KMS-11 (cell line): ENCODE measurements at regions not wholly inside any gene's neighbourhood (a gene's known extent, or its start where the extent isn't known, plus 50 kb on each side); places are given as distances from the start of the nearest gene placed in this dataset.
"Not testable (repeated sequence)": the region's sequence is repeated elsewhere in the genome, so short reads cannot be mapped to it uniquely, and the experiment has no call there.

ENCODE experiments used
- H2AFZ ChIP-seq: fragments of 200-600 bp; sonication (generic); 2 replicates; pipeline ENCODE4 v1.6.1; 2016; ENCODE audit warnings: antibody characterized with exemption, mixed run types, low read depth
- H3K27ac ChIP-seq: fragments of 200-600 bp; sonication (generic); 2 replicates; pipeline ENCODE4 v1.6.1; 2016; ENCODE audit warnings: mild to moderate bottlenecking, mixed run types
- H3K27me3 ChIP-seq: fragments of 200-600 bp; sonication (generic); 2 replicates; pipeline ENCODE4 v1.6.1; 2017; ENCODE audit warnings: mild to moderate bottlenecking, low read depth, mixed run types, moderate library complexity; ENCODE audit not compliant: insufficient read depth
- H3K36me3 ChIP-seq: fragments of 200-600 bp; sonication (generic); 2 replicates; pipeline ENCODE4 v1.6.1; 2017; ENCODE audit warnings: mild to moderate bottlenecking, mixed run types; ENCODE audit not compliant: insufficient read depth
- H3K4me1 ChIP-seq: fragments of 200-600 bp; sonication (generic); 2 replicates; pipeline ENCODE4 v1.6.1; 2016; ENCODE audit warnings: mild to moderate bottlenecking, low read depth, mixed run types; ENCODE audit not compliant: poor library complexity, severe bottlenecking
- H3K4me2 ChIP-seq: fragments of 200-600 bp; sonication (generic); 2 replicates; pipeline ENCODE4 v1.7.0; 2016; ENCODE audit warnings: mild to moderate bottlenecking, mixed run types
- H3K4me3 ChIP-seq: fragments of 200-600 bp; sonication (generic); IDR thresholded peaks from 2 replicates; pipeline ENCODE4 v1.6.1; 2017; ENCODE audit warnings: low read depth, low read length, mixed read lengths; ENCODE audit not compliant: insufficient read depth
- H3K79me2 ChIP-seq: fragments of 200-600 bp; sonication (generic); 2 replicates; pipeline ENCODE4 v1.6.1; 2016; ENCODE audit warnings: low read depth, mixed run types; ENCODE audit not compliant: insufficient read depth
- H3K9ac ChIP-seq: fragments of 200-600 bp; sonication (generic); 2 replicates; pipeline ENCODE4 v1.6.1; 2016; ENCODE audit warnings: mild to moderate bottlenecking, mixed run types
- H4K20me1 ChIP-seq: fragments of 200-600 bp; sonication (generic); 2 replicates; pipeline ENCODE4 v1.6.1; 2016; ENCODE audit warnings: mild to moderate bottlenecking, mixed run types; ENCODE audit not compliant: insufficient read depth
- TF ChIP-seq, protein P1 (sequence below): fragments of 200-600 bp; sonication (generic); conservative IDR thresholded peaks from 2 replicates; pipeline ENCODE4 v1.6.1; 2017; ENCODE audit warnings: low read depth, mild to moderate bottlenecking, antibody characterized with exemption, low read length, moderate library complexity, mixed read lengths

DNA sequence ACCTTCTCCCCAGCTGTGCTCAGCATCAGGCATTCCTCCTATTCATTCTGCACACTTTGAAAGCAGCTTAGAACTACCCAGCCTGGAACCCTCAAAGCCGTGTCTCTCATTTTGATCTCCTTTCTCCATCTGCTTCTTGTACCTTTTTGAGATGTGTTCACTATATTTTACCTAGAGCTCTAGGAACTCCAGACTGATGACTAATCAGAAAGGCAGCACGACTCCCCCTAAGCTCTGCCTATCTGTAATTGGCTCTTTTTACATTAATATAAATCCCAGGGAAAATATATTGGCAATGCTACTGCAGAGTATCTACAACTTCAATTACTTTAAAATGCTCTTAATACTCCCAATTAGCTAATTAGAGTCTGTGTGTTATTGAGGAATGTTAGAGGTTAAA lies 671.5 kb downstream of the CBLN4 start:
- no peaks in the 10 kb centered on the region for H3K36me3 ChIP-seq
- H3K4me1 ChIP-seq, result no peaks in the 10 kb centered on the region
- TF ChIP-seq, protein P1, sequence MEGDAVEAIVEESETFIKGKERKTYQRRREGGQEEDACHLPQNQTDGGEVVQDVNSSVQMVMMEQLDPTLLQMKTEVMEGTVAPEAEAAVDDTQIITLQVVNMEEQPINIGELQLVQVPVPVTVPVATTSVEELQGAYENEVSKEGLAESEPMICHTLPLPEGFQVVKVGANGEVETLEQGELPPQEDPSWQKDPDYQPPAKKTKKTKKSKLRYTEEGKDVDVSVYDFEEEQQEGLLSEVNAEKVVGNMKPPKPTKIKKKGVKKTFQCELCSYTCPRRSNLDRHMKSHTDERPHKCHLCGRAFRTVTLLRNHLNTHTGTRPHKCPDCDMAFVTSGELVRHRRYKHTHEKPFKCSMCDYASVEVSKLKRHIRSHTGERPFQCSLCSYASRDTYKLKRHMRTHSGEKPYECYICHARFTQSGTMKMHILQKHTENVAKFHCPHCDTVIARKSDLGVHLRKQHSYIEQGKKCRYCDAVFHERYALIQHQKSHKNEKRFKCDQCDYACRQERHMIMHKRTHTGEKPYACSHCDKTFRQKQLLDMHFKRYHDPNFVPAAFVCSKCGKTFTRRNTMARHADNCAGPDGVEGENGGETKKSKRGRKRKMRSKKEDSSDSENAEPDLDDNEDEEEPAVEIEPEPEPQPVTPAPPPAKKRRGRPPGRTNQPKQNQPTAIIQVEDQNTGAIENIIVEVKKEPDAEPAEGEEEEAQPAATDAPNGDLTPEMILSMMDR, result no peak
- no peaks in the 10 kb centered on the region for H3K79me2 ChIP-seq
- H4K20me1 ChIP-seq, result no peaks in the 10 kb centered on the region
- H3K9ac ChIP-seq, result no peak overlapping the region
- no peak overlapping the region for H2AFZ ChIP-seq
- no peak overlapping the region for H3K27ac ChIP-seq
- no peak overlapping the region for H3K4me2 ChIP-seq
- H3K27me3 ChIP-seq, result no peaks in the 10 kb centered on the region
- no peak overlapping the region for H3K4me3 ChIP-seq

DNA sequence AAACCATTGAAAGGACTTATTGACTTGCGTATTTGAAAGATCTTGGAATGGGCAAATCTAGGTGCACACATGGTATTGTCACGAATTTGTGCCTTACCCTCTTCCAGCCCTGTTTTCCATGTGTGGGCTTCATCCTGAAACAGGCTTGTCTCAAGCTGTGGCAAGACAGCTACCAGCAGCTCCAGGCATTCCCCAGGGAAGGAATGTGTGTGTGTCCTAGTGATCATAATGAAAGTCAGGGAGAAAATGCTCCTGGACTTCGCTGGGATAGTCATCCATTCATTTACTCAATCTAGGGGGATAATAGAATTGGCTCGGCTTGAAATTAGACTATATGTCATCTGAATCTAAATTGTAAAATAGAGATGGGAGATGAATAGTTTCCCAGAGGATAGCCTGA lies 676.2 kb downstream of the CBLN4 start:
- no peak overlapping the region for H3K4me3 ChIP-seq
- no peak overlapping the region for H3K9ac ChIP-seq
- H3K36me3 ChIP-seq, result no peaks in the 10 kb centered on the region
- H2AFZ ChIP-seq, result no peak overlapping the region
- TF ChIP-seq, protein P1, result no peak
- H3K4me2 ChIP-seq, result no peak overlapping the region
- H3K27ac ChIP-seq, result no peak overlapping the region
- H4K20me1 ChIP-seq, result no peaks in the 10 kb centered on the region
- H3K4me1 ChIP-seq, result no peaks in the 10 kb centered on the region
- no peaks in the 10 kb centered on the region for H3K79me2 ChIP-seq
- no peaks in the 10 kb centered on the region for H3K27me3 ChIP-seq

DNA sequence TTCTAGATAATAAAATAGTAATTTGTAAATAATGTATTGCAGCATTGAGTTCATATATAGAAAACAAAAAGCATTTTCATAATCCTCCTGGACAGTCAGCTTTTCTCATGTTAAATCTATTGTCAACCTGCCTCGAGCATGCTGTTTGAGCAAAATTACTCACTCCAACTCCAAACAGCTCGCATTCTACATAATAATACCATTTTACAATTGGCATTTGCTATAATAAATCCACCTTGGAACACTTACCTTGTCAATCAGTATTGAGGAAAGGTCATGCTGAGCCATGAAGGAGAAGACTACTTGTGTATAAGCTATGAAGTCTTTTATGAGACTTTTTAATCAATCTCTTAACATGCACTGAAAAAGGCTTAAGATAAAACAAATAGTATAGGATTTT lies 682.6 kb downstream of the CBLN4 start:
- Histone ChIP-seq H3K4me2 (no peak overlapping the region), H2AFZ (no peak overlapping the region), H3K4me3 (no peak overlapping the region), H3K36me3 (no peaks in the 10 kb centered on the region), H3K27ac (no peak overlapping the region), H3K4me1 (no peaks in the 10 kb centered on the region), H3K9ac (no peak overlapping the region), H3K27me3 (no peaks in the 10 kb centered on the region), H4K20me1 (no peaks in the 10 kb centered on the region), H3K79me2 (no peaks in the 10 kb centered on the region)
- TF ChIP-seq, protein P1, result no peak

DNA sequence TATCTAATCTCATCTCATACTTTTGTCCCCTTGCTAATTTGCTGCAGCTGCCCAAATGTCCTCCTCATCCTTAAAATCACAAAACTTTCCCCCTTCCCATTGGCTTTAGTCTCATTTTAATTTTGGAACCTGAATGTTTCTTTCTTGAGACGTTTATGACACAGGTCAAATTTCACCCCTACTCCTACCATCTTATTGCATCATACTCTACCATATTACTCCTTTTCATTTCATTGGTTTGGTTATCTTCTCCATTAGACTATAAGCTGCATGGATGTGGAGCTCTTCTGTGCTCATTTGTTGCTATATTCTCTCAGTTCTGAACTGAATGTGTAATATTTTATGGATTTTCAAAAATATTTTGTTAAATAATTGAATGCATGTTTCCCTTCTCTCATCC lies 688.6 kb downstream of the CBLN4 start:
- no peaks in the 10 kb centered on the region for H3K27me3 ChIP-seq
- TF ChIP-seq, protein P1, result no peak
- no peak overlapping the region for H3K27ac ChIP-seq
- no peak overlapping the region for H3K4me3 ChIP-seq
- H3K4me2 ChIP-seq, result no peak overlapping the region
- H4K20me1 ChIP-seq, result no peaks in the 10 kb centered on the region
- H2AFZ ChIP-seq, result no peak overlapping the region
- no peak overlapping the region for H3K9ac ChIP-seq
- no peaks in the 10 kb centered on the region for H3K4me1 ChIP-seq
- H3K36me3 ChIP-seq, result no peaks in the 10 kb centered on the region; the same call in 1 of the 2 replicates
- H3K79me2 ChIP-seq, result no peaks in the 10 kb centered on the region

DNA sequence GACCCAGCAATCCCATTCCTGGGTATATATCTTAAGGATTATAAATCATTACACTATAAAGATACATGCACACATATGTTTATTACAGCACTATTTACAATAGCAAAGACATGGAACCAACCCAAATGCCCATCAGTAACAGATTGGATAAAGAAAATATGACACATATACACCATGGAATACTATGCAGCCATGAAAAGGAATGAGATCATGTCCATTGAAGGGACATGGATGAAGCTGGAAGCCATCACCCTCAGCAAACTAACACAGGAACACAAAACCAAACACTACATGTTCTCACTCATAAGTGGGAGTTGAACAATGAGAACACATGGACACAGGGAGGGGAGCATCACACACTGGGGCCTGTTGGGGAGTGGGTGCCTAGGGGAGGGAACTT lies 694.5 kb downstream of the CBLN4 start:
- H3K4me2 ChIP-seq, H3K36me3 ChIP-seq, H3K4me1 ChIP-seq, H3K27me3 ChIP-seq, H3K27ac ChIP-seq, H2AFZ ChIP-seq, H3K4me3 ChIP-seq, H3K79me2 ChIP-seq, H4K20me1 ChIP-seq, H3K9ac ChIP-seq: not testable (repeated sequence)
